ENCODE measurements at regions not wholly inside any gene's neighbourhood (a gene's known extent, or its start where the extent isn't known, plus 50 kb on each side); places are given as distances from the start of the nearest gene placed in this dataset.

DNA sequence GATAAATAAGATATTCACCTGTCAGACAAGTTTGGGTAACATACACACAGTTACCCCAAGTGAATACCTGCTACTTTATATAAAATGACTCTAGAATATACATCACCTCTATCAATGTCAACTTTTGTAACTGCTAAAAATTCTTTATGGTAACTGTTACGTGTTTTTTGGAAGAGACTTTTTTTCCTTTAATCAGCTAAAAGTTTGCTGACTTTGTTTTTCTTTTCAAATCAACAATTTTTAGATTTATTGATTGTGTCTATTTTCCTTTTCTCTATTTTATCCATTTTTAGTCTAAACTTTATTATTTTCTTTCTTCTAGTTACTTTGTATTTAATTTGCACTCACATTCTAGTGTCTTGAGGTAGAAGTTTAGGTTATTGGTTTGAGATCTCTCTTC is 1106.6 kb upstream of the LCORL start:
- POLR2A ChIA-PET, result no interaction called here
- no peak overlapping the region for H3K27ac ChIP-seq (ENCODE audit: insufficient read depth, low read depth, low read length)
- H3K4me3 ChIP-seq (replicated peaks in 1 of 3; ENCODE audit: insufficient read depth in 1 of 3, low read depth in 1 of 3, low read length in 3 of 3), result no peak overlapping the region
- H3K27me3 ChIP-seq (ENCODE audit: control insufficient read depth in 2 of 2, insufficient read depth in 2 of 2, low read length in 2 of 2), result no peaks in the 10 kb centered on the region
- H3K4me1 ChIP-seq (ENCODE audit: control insufficient read depth, extremely low read depth, insufficient read depth, low read length), result no peaks in the 10 kb centered on the region
- no peaks in the 10 kb centered on the region for H3K9me1 ChIP-seq (replicated peaks; ENCODE audit: control insufficient read depth, extremely low read depth, insufficient read depth, low read length)
- H3K79me2 ChIP-seq (ENCODE audit: control insufficient read depth, insufficient read depth, low read length), result no peaks in the 10 kb centered on the region
- H2AFZ ChIP-seq (ENCODE audit: low read depth, low read length), result no peak overlapping the region
- no peaks in the 10 kb centered on the region for H3K36me3 ChIP-seq (ENCODE audit: control insufficient read depth in 2 of 2, extremely low read depth in 1 of 2, insufficient read depth in 2 of 2, low read length in 2 of 2)
- TF ChIP-seq POLR2A (IDR thresholded peaks at IDR 0.05; ENCODE audit: low read depth, low read length), result no peak
- no peak for TF ChIP-seq MYC (IDR thresholded peaks at IDR 0.05; ENCODE audit: low read depth, low read length)
- TF ChIP-seq, protein P1, sequence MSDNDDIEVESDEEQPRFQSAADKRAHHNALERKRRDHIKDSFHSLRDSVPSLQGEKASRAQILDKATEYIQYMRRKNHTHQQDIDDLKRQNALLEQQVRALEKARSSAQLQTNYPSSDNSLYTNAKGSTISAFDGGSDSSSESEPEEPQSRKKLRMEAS (IDR thresholded peaks at IDR 0.05; ENCODE audit: insufficient read depth, insufficient read length), result no peak
- TF ChIP-seq EZH2 (IDR thresholded peaks at IDR 0.05; ENCODE audit: borderline replicate concordance, low read depth, low read length, severe bottlenecking), result no peak
- TF ChIP-seq FOS (IDR thresholded peaks at IDR 0.05; ENCODE audit: borderline replicate concordance, insufficient read depth, low read length), result no peak
- BruUV-seq (replicated peaks), result no TSS peak
- DNase-seq (ENCODE audit: low read depth, low spot score) (no peak), FAIRE-seq (no peak)
- intact Hi-C loops (cut with micrococcal nuclease), result no loop called here
- H3K4me2 ChIP-seq (ENCODE audit: insufficient read depth, low read length), result no peak overlapping the region
- no peak overlapping the region for H3K9ac ChIP-seq (replicated peaks; ENCODE audit: extremely low read depth, insufficient read depth, low read length)
- CTCF ChIA-PET, result interaction anchor here (1.2 kb wide), 1 partner anchor 186 kb away, joined by 3 read pairs; no protein-coding TSS in a partner anchor
- H3K9me3 ChIP-seq (replicated peaks; ENCODE audit: control insufficient read depth, insufficient read depth, low read length), result no peaks in the 10 kb centered on the region
- no peaks in the 10 kb centered on the region for H4K20me1 ChIP-seq (replicated peaks; ENCODE audit: control insufficient read depth, extremely low read depth, insufficient read depth, low read length)
- dilution Hi-C loops (cut with MboI; ENCODE audit: extremely low pct_ligation_motif_present, low sequenced_read_pairs), result no loop called here

DNA sequence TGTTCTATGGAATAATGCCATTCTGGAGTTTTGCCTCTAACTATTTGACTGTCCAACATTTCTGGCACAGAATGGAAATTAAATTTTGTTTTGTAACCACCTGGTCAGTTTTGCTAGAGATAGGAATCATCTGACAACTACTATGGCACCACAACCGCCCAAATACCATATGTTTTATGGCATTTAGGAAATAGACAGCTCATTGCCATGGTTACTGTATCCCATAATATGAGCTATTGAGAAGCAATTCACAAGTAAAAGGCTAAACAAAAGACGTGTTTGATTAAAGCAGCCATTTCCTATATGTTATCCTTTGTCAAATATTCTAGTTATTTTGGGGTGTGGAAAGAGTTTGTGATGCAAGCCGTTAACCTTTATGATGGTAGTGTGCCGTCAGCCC is 1105.3 kb upstream of the LCORL start:
- ChIA-PET POLR2A (no interaction called here), CTCF (no interaction called here)
- Histone ChIP-seq H3K9me3 (replicated peaks; ENCODE audit: control insufficient read depth, insufficient read depth, low read length) (no peaks in the 10 kb centered on the region), H4K20me1 (replicated peaks; ENCODE audit: control insufficient read depth, extremely low read depth, insufficient read depth, low read length) (no peaks in the 10 kb centered on the region), H3K27me3 (ENCODE audit: control insufficient read depth in 2 of 2, insufficient read depth in 2 of 2, low read length in 2 of 2) (no peaks in the 10 kb centered on the region), H3K36me3 (ENCODE audit: control insufficient read depth in 2 of 2, extremely low read depth in 1 of 2, insufficient read depth in 2 of 2, low read length in 2 of 2) (no peaks in the 10 kb centered on the region), H3K4me3 (replicated peaks in 1 of 3; ENCODE audit: insufficient read depth in 1 of 3, low read depth in 1 of 3, low read length in 3 of 3) (no peak overlapping the region), H2AFZ (ENCODE audit: low read depth, low read length) (no peak overlapping the region), H3K4me2 (ENCODE audit: insufficient read depth, low read length) (no peak overlapping the region), H3K9ac (replicated peaks; ENCODE audit: extremely low read depth, insufficient read depth, low read length) (no peak overlapping the region), H3K79me2 (ENCODE audit: control insufficient read depth, insufficient read depth, low read length) (no peaks in the 10 kb centered on the region), H3K9me1 (replicated peaks; ENCODE audit: control insufficient read depth, extremely low read depth, insufficient read depth, low read length) (no peaks in the 10 kb centered on the region), H3K27ac (ENCODE audit: insufficient read depth, low read depth, low read length) (no peak overlapping the region), H3K4me1 (ENCODE audit: control insufficient read depth, extremely low read depth, insufficient read depth, low read length) (no peaks in the 10 kb centered on the region)
- FAIRE-seq (no peak), DNase-seq (ENCODE audit: low read depth, low spot score) (no peak)
- no TSS peak for BruUV-seq (replicated peaks)
- TF ChIP-seq, protein P1 (IDR thresholded peaks at IDR 0.05; ENCODE audit: insufficient read depth, insufficient read length), result no peak
- TF ChIP-seq POLR2A (IDR thresholded peaks at IDR 0.05; ENCODE audit: low read depth, low read length) (no peak), GATA2 (IDR thresholded peaks at IDR 0.05; ENCODE audit: insufficient read depth, insufficient read length, low read depth, low read length) (no peak), EZH2 (IDR thresholded peaks at IDR 0.05; ENCODE audit: borderline replicate concordance, low read depth, low read length, severe bottlenecking) (no peak), POLR2AphosphoS5 (IDR thresholded peaks at IDR 0.05; ENCODE audit: insufficient read depth, low read depth, low read length) (no peak), JUN (IDR thresholded peaks at IDR 0.05; ENCODE audit: borderline replicate concordance, insufficient read depth, insufficient read length, low read depth) (no peak), FOS (IDR thresholded peaks at IDR 0.05; ENCODE audit: borderline replicate concordance, insufficient read depth, low read length) (no peak), MYC (IDR thresholded peaks at IDR 0.05; ENCODE audit: low read depth, low read length) (no peak)
- TF ChIP-seq, protein P2, sequence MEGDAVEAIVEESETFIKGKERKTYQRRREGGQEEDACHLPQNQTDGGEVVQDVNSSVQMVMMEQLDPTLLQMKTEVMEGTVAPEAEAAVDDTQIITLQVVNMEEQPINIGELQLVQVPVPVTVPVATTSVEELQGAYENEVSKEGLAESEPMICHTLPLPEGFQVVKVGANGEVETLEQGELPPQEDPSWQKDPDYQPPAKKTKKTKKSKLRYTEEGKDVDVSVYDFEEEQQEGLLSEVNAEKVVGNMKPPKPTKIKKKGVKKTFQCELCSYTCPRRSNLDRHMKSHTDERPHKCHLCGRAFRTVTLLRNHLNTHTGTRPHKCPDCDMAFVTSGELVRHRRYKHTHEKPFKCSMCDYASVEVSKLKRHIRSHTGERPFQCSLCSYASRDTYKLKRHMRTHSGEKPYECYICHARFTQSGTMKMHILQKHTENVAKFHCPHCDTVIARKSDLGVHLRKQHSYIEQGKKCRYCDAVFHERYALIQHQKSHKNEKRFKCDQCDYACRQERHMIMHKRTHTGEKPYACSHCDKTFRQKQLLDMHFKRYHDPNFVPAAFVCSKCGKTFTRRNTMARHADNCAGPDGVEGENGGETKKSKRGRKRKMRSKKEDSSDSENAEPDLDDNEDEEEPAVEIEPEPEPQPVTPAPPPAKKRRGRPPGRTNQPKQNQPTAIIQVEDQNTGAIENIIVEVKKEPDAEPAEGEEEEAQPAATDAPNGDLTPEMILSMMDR (IDR thresholded peaks at IDR 0.05; ENCODE audit: extremely low read depth in 1 of 2, insufficient read depth in 1 of 2, low read depth in 1 of 2, low read length in 2 of 2), result no peak
- dilution Hi-C loops (cut with MboI; ENCODE audit: extremely low pct_ligation_motif_present, low sequenced_read_pairs), result no loop called here
- intact Hi-C loops (cut with micrococcal nuclease), result no loop called here

Measured in endothelial cell of umbilical vein (primary cell).